K562 (cell line): ENCODE measurements at regions not wholly inside any gene's neighbourhood (a gene's known extent, or its start where the extent isn't known, plus 50 kb on each side); places are given as distances from the start of the nearest gene placed in this dataset.

Source experiments
- CBX5 ChIP-seq: IDR thresholded peaks from 2 replicates; pipeline ENCODE4 v1.6.1; 2014; ENCODE audit warnings: low read depth, borderline replicate concordance
- EP300 ChIP-seq: IDR thresholded peaks from 2 replicates; pipeline ENCODE4 v1.6.1; 2012; ENCODE audit warnings: low read length, improper control_type of control experiment
- POLR2A ChIP-seq: fragments of 450-650 bp; conservative IDR thresholded peaks from 2 replicates; pipeline ENCODE4 v1.6.1; 2016
- SRF ChIP-seq, 2 experiments: fragments of 250-450, 450-650 bp in 1 of 2; sonication (Bioruptor Pico) in 1 of 2; sonication (generic) in 1 of 2; formaldehyde crosslinking; IDR thresholded peaks; 2 replicates each; pipeline versions ENCODE4 v1.5.0 to v1.5.1; 2020 to 2022; ENCODE audit warnings: mild to moderate bottlenecking in 1 of 2, missing genetic modification reagents in 1 of 2

DNA sequence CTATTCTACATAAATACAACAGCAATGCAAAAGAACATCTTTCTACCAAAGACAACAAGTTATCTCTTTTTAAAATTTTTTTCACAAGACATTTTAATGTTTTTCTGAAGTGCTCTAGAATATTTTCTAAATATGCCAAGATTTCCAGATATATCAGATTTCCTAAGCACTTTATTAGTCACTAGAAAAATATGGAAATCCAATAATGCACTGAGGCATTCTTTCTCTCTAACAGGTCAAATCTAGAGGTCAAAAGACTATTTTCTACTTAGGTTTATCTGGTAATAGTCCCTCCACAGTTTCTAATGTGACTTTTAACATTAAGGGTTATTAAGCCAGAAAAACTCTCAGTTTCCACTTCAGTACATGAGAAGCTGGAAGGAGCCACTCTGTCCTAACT is 1041.2 kb upstream of the INTU start:
- TF ChIP-seq EP300 (no peak), CBX5 (no peak), SRF (CRISPR knock-in tag; IDR thresholded peaks at IDR 0.05) (no peak), POLR2A (no peak)
